Stimulated activated naive B cell treated with anti-CD40 and anti-IgM and Interleukin-4, amounts not matched to agents 10 μg/mL and 1 μg/mL and 100 μg/mL, for 72 hours (primary cell): ENCODE measurements at regions not wholly inside any gene's neighbourhood (a gene's known extent, or its start where the extent isn't known, plus 50 kb on each side); places are given as distances from the start of the nearest gene placed in this dataset.
"Not testable (repeated sequence)": the region's sequence is repeated elsewhere in the genome, so short reads cannot be mapped to it uniquely, and the experiment has no call there.

Experiments
- ATAC-seq, 2 donors: fragments of 150-1000 bp; cut with Tn5 transposase; replicated peaks; 2 replicates each; pipeline ENCODE4 v1.10.0; 2021; ENCODE audit warnings: moderate library complexity in 1 of 2
- DNase-seq: peaks from one replicate; pipeline ENCODE4 v3.0.0; 2021
- H3K27ac Mint-ChIP-seq: one replicate; pipeline ENCODE4 v1.8.0; 2022; ENCODE audit warnings: mild to moderate bottlenecking, mixed read lengths
- H3K27me3 Mint-ChIP-seq, 2 donors: one replicate each; pipeline ENCODE4 v1.8.0; 2022; ENCODE audit warnings: mixed read lengths in 2 of 2
- H3K36me3 Mint-ChIP-seq, 2 donors: one replicate each; pipeline ENCODE4 v1.8.0; 2022; ENCODE audit warnings: mixed read lengths in 2 of 2, mild to moderate bottlenecking in 1 of 2
- H3K4me1 Mint-ChIP-seq, 2 donors: one replicate each; pipeline ENCODE4 v1.8.0; 2022; ENCODE audit warnings: mixed read lengths in 2 of 2, mild to moderate bottlenecking in 1 of 2
- H3K4me3 Mint-ChIP-seq, 2 donors: one replicate each; pipeline ENCODE4 v1.8.0; 2022; ENCODE audit warnings: mild to moderate bottlenecking in 2 of 2, mixed read lengths in 2 of 2, moderate library complexity in 1 of 2
- H3K9me3 Mint-ChIP-seq, 2 donors: one replicate each; pipeline ENCODE4 v1.8.0; 2022; ENCODE audit warnings: mixed read lengths in 2 of 2, mild to moderate bottlenecking in 1 of 2

DNA sequence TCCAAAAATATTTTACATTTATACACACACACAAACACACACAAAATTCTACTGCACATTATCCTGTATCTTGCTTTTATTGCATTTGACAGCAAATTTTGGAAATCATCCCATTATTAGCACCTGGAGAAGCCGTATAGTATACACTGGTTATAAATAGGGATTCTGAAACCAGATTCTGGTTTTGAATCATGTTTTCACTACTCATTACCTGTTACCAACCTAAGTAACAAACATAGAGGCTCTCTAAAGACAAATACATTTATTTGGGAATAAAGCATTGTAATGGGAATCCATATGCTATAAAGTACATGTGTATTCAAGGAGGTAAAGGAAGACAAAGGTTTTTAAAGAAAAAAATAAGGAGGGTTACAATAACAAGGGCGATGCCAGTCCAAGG, 106.8 kb downstream of the OR2B2 start:
- Mint-ChIP-seq H3K4me3 (no peak overlapping the region), H3K4me1 (peaks cover 10 to 26% of the 10 kb centered on the region in 2 donors), H3K27ac (no peak overlapping the region), H3K9me3 (no peaks in the 10 kb centered on the region), H3K27me3 (peaks cover 5 to 7% of the 10 kb centered on the region in 2 donors), H3K36me3 (peaks cover 3 to 4% of the 10 kb centered on the region in 2 donors)
- DNase-seq (no peak), ATAC-seq (no peak)

GRCh38 chr6:27804851-27805250, 107.3 kb downstream of the OR2B2 start:
- Mint-ChIP-seq H3K9me3 (no peaks in the 10 kb centered on the region), H3K4me1 (peaks cover 10 to 23% of the 10 kb centered on the region in 2 donors), H3K27me3 (peaks cover 5 to 7% of the 10 kb centered on the region in 2 donors), H3K36me3 (peaks cover 0 to 2% of the 10 kb centered on the region in 2 donors), H3K27ac (no peak overlapping the region), H3K4me3 (no peak overlapping the region)
- ATAC-seq (no peak), DNase-seq (no peak)

DNA sequence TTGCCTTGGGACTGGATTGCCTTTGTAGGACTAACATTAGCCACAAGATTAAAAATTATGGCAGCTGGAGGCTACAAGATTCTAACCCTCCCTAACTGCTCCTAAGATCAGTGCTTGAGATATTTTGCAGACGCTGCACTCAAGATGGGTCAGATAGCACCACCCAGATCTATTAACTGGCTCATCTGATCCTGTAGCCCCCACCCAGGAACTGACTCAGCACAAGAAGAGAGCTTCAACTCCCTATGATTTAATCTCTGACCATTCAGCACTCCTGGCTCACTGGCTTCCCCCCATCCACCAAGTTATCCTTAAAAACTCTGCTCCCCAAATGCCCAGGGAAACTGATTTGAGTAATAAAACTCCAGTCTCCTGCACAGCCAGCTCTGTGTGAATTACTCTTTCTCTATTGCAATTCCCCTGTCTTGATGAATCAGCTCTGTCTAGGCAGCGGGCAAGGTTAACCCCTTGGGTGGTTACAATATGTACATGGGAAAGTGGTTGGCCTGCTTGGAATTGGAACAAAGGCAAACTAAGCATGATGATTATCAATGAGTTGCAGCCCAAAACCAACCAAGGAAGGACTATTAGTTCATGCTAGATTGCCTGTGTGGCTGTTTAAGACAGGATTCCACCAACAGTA, 111.3 kb downstream of the OR2B2 start:
- no peak for ATAC-seq
- Mint-ChIP-seq H3K27ac (no peak overlapping the region), H3K36me3 (no peaks in the 10 kb centered on the region), H3K4me3 (no peak overlapping the region), H3K27me3 (peaks cover 5 to 21% of the 10 kb centered on the region in 2 donors), H3K9me3 (no peaks in the 10 kb centered on the region), H3K4me1 (peaks cover 0 to under 1% of the 10 kb centered on the region in 2 donors)
- DNase-seq = no peak

GRCh38 chr6:27797960-27798359, 114.2 kb downstream of the OR2B2 start:
- no peak for DNase-seq
- Mint-ChIP-seq H3K27ac (no peak overlapping the region), H3K27me3 (peaks cover 0 to 14% of the 10 kb centered on the region in 2 donors), H3K36me3 (no peaks in the 10 kb centered on the region), H3K4me1 (peaks cover 2 to 3% of the 10 kb centered on the region in 2 donors), H3K4me3 (no peak overlapping the region), H3K9me3 (no peaks in the 10 kb centered on the region)
- ATAC-seq = no peak

- ATAC-seq, H3K36me3 Mint-ChIP-seq, DNase-seq, H3K9me3 Mint-ChIP-seq, H3K4me3 Mint-ChIP-seq: not testable (repeated sequence)
- peaks cover 9 to 13% of the 10 kb centered on the region in 2 donors for H3K4me1 Mint-ChIP-seq
- H3K27ac Mint-ChIP-seq = peak overlapping the region; percentile 60
- peaks cover 2 to 18% of the 10 kb centered on the region in 2 donors for H3K27me3 Mint-ChIP-seq
Observed at GRCh38 chr6:27796736-27797481, 115.3 kb downstream of the OR2B2 start.

- Mint-ChIP-seq H3K9me3 (no peaks in the 10 kb centered on the region), H3K36me3 (peaks cover 0 to 3% of the 10 kb centered on the region in 2 donors), H3K4me1 (peaks cover 16 to 21% of the 10 kb centered on the region in 2 donors), H3K27me3 (peaks cover 10 to 26% of the 10 kb centered on the region in 2 donors), H3K4me3 (peak overlapping the region; percentile 11 to 44), H3K27ac (peak overlapping the region; percentile 89)
- ATAC-seq = peak; percentile 68 to 76
- DNase-seq = peak; percentile 57
Observed at GRCh38 chr6:27795697-27796494, 116.3 kb downstream of the OR2B2 start.

DNA sequence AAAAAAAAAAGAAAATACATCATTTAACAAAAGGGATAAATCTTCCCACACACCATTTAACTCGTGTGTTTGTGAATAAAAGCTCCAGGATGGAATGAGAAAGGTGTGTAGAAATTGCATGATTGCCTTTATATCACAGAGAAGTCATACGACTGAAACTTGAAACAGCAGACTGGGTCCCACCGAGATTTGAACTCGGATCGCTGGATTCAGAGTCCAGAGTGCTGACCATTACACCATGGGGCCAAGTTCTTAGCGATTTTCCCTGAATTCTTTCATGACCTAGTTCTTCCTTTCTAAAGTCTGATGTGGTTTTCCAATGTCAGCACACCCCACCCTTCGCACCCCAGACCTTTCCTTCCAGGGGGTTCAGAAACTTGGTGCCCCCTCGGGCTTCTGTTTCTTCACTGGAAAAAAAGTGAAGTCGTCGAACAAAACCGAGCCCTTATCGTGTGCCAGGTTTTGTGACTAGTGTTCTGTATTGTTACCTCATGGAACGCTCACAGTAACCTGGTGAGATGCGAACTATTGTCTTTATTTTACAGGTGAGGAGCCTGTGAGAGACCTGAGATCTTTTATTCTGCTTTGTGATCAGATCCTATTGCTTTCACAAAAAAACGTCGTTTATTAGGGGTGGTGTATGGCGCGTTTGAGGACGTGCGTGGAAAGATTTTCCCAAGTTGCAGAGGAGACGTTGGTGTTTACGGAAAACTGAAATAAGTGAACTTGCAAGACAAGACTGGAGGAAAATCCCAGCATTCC, 120.8 kb downstream of the OR2B2 start:
- peak overlapping the region; percentile 82 to 88 for H3K4me3 Mint-ChIP-seq
- peaks cover 16 to 21% of the 10 kb centered on the region in 2 donors for H3K4me1 Mint-ChIP-seq
- H3K36me3 Mint-ChIP-seq = peaks cover 0 to 3% of the 10 kb centered on the region in 2 donors
- ATAC-seq (peak; percentile 35 to 38), DNase-seq (peak; percentile 26)
- H3K9me3 Mint-ChIP-seq = no peaks in the 10 kb centered on the region
- peak overlapping the region; percentile 96 for H3K27ac Mint-ChIP-seq
- peaks cover 10 to 30% of the 10 kb centered on the region in 2 donors for H3K27me3 Mint-ChIP-seq

- not testable (repeated sequence) for H3K9me3 Mint-ChIP-seq, ATAC-seq, H3K4me3 Mint-ChIP-seq, H3K36me3 Mint-ChIP-seq, H3K27ac Mint-ChIP-seq, DNase-seq
- Mint-ChIP-seq H3K4me1 (peaks cover 14 to 21% of the 10 kb centered on the region in 2 donors), H3K27me3 (peaks cover 24 to 52% of the 10 kb centered on the region in 2 donors)
Observed at GRCh38 chr6:27788376-27788775, 123.8 kb downstream of the OR2B2 start.

DNA sequence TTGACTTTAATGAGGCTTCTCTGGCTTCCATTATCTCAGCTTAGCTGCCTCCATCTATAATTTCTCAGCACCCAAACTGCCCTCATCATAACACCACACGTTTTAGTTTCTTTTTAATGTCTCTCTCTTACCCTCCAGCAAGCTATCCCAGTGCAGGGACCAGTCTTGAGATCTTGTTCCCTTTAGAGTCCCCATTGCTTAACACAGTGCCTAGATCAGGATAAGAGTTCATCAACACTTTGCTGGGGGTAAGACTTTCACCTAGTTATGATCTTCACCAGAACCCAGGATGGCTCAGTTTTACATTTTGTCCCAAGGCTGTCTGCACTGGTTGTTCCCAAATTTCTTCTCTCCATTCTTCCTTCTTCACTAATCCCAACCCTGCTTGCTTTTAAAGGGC, 126.1 kb downstream of the OR2B2 start:
- Mint-ChIP-seq H3K27me3 (peaks cover 17 to 51% of the 10 kb centered on the region in 2 donors), H3K36me3 (no peaks in the 10 kb centered on the region), H3K4me1 (no peaks in the 10 kb centered on the region), H3K9me3 (no peaks in the 10 kb centered on the region), H3K4me3 (no peak overlapping the region), H3K27ac (no peak overlapping the region)
- DNase-seq = no peak
- ATAC-seq = no peak

DNA sequence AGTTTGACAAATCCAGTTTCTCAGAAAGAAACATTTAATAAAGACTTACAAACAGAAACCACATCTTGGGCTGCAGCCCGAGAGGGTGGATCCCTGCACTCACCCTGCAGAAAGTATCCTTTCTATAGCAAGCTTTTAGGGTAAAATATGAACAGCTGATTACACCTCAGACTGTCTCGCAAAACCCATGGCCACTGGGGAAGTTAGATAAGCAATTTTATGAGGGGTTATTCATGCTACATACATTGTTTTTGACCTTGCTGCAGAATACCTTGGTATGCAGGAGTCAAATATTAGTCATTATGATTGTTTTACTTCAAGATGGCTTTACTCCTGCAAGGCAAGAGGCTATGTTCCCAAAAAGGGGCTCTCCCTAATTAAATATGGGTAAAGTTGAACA, 126.9 kb downstream of the OR2B2 start:
- H3K4me3 Mint-ChIP-seq = no peak overlapping the region
- ATAC-seq (no peak), DNase-seq (no peak)
- peaks cover 17 to 51% of the 10 kb centered on the region in 2 donors for H3K27me3 Mint-ChIP-seq
- no peaks in the 10 kb centered on the region for H3K36me3 Mint-ChIP-seq
- H3K9me3 Mint-ChIP-seq = no peaks in the 10 kb centered on the region
- no peaks in the 10 kb centered on the region for H3K4me1 Mint-ChIP-seq
- no peak overlapping the region for H3K27ac Mint-ChIP-seq

GRCh38 chr6:27782748-27783147, 129.4 kb downstream of the OR2B2 start:
- Mint-ChIP-seq H3K4me3 (no peak overlapping the region), H3K27me3 (peaks cover 29 to 55% of the 10 kb centered on the region in 2 donors), H3K36me3 (no peaks in the 10 kb centered on the region), H3K27ac (no peak overlapping the region), H3K9me3 (no peaks in the 10 kb centered on the region), H3K4me1 (no peaks in the 10 kb centered on the region)
- DNase-seq (no peak), ATAC-seq (no peak)

DNA sequence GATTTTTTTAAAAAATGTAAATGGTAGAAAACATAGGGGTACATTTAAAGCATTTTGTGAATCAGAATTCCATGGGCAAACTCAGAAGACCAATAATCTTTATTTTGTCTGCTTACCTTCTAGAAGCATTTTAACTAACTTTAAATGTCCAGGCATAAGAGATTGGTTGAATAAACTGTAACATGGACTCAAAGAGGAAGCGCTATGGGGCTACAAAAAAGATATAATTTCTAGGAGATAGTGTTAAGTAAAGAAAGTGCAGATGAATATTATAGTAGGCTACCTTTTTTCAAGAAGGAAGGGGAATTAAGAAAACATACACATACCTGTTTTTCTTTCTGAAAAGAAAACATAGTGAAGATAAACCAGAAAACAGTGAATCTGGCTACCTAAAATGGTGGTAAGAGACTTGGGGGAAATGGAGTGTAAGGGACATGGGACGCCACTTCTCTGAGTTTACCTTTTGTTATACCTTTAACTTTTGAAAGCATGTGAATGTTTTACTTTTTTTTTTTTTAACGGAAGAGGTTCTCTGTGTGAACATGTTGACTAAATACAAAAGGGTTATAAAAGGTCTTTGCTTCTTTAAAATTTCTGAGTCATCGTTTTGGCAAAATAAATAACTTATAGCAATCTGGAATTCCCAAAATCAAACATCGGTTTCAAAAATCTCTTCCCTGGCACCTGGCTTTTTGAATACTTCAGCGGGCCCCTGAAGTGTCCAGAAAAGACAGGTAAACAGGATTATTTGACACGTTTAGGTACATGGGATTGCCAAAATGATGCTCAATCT, 133.4 kb downstream of the OR2B2 start:
- DNase-seq (no peak), ATAC-seq (no peak)
- Mint-ChIP-seq H3K9me3 (peaks cover 0 to 10% of the 10 kb centered on the region in 2 donors), H3K27me3 (peaks cover 24 to 38% of the 10 kb centered on the region in 2 donors), H3K4me1 (peaks cover 10 to 11% of the 10 kb centered on the region in 2 donors), H3K4me3 (no peak overlapping the region), H3K36me3 (peaks cover 3 to 5% of the 10 kb centered on the region in 2 donors), H3K27ac (no peak overlapping the region)
